ENCODE measurements at regions not wholly inside any gene's neighbourhood (a gene's known extent, or its start where the extent isn't known, plus 50 kb on each side); places are given as distances from the start of the nearest gene placed in this dataset.

DNA sequence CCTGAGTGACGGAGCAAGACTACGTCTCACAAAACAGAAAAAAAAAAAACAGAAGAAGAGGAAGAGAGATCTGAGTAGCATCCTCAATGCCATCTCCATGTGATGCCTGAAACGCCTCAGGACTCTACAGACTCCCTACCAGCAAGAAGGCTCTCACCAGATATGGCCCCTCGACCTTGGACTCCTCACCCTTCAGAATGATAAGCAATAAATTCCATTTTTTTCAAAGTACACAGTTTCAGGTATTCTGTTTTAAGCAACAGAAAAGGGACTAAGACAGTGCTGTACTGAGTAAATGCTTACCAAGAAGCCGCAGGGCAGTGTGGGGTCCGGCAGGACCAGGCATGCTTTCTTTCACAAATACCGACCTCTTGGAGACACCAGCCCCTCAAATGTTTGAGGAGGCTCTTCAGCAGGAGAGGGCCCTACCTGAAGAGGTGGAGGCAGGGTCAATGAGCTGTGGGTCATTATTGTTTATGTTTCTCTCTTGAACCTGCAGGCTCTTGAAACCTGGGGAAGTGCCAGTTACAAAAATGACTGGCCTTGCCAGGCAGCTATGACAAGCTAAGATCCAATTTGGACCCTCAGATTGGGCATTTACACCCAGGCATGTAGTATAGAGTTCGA, 204.1 kb upstream of the LYZL1 start:
- H3K27me3 ChIP-seq: no peaks in the 10 kb centered on the region
- no peak overlapping the region for H3K27ac ChIP-seq
- no peaks in the 10 kb centered on the region for H3K4me1 ChIP-seq
- intact Hi-C loops (cut with DNase I): no loop called here
- WGBS, 4 donors: 80 to 86% (median 85%) methylated on average over 8 of the region's 8 CpGs
- no peak for ATAC-seq
- no peak for DNase-seq
- no peak for TF ChIP-seq POLR2A (IDR thresholded peaks at IDR 0.05)
- no peaks in the 10 kb centered on the region for H3K9me3 ChIP-seq
- no peak overlapping the region for H3K4me3 ChIP-seq
- H3K36me3 ChIP-seq: no peaks in the 10 kb centered on the region

DNA sequence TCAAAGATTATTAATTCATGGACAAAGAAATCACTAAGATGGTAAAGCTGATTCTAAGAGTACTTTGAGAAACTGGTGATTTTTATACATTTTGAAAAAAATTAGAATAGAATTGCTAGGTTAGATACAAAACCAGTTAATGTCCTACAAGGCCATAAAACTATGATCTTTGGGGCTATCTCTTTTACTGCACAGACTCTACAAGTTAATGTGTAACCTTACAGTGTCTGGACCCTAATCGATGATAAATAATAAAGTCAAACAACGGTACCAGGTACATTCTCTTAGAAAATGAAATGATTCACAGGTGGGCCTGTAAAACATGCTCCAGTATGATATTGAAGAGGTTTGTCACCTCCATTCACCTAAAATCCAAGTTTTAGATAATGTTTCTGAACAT, 199.8 kb upstream of the LYZL1 start:
- no peak overlapping the region for H3K27ac ChIP-seq
- no peaks in the 10 kb centered on the region for H3K4me1 ChIP-seq
- TF ChIP-seq, protein P1, sequence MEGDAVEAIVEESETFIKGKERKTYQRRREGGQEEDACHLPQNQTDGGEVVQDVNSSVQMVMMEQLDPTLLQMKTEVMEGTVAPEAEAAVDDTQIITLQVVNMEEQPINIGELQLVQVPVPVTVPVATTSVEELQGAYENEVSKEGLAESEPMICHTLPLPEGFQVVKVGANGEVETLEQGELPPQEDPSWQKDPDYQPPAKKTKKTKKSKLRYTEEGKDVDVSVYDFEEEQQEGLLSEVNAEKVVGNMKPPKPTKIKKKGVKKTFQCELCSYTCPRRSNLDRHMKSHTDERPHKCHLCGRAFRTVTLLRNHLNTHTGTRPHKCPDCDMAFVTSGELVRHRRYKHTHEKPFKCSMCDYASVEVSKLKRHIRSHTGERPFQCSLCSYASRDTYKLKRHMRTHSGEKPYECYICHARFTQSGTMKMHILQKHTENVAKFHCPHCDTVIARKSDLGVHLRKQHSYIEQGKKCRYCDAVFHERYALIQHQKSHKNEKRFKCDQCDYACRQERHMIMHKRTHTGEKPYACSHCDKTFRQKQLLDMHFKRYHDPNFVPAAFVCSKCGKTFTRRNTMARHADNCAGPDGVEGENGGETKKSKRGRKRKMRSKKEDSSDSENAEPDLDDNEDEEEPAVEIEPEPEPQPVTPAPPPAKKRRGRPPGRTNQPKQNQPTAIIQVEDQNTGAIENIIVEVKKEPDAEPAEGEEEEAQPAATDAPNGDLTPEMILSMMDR (IDR thresholded peaks at IDR 0.05): no peak
- TF ChIP-seq POLR2A (IDR thresholded peaks at IDR 0.05): no peak
- intact Hi-C loops (cut with DNase I): no loop called here
- H3K4me3 ChIP-seq: no peak overlapping the region
- DNase-seq (no peak), ATAC-seq (no peak)
- 90 to 97% (median 93%) methylated on average over 2 of the region's 2 CpGs for WGBS, 4 donors
- no peaks in the 10 kb centered on the region for H3K9me3 ChIP-seq
- H3K36me3 ChIP-seq: no peaks in the 10 kb centered on the region
- H3K27me3 ChIP-seq: no peaks in the 10 kb centered on the region

DNA sequence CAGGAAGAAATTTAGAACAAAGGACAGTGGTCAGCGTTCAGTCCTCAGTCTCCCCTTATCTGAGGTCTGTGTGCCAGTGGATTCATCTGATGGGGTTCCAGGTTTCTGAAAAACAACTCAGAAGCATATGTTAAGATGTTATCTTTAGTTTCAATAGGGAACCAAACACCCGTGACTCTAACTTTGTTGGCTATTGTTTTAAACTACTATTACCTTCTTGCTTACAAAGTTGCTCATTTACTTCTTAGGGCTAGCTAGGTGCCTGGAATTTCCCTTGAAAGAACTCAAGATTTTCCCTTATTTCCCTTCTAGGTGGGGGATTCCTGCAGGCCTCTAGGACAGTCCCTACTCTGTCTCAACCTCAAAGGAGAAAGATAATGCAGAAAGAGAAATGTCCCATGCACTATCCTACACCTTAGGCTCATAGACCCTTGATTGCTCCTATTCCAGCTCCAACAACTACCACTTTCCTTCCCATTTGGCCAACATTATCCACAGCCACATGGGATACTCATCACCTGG, 192.5 kb upstream of the LYZL1 start:
- Histone ChIP-seq H3K9me3 (peaks cover 0 to 4% (median 0%) of the 10 kb centered on the region in 12 donors), H3K4me1 (no peaks in the 10 kb centered on the region), H3K27ac (no peak overlapping the region), H3K27me3 (no peaks in the 10 kb centered on the region), H3K36me3 (no peaks in the 10 kb centered on the region), H3K4me3 (no peak overlapping the region)
- DNase-seq (no peak), ATAC-seq (no peak)
- intact Hi-C loops (cut with DNase I): no loop called here
- TF ChIP-seq, protein P1 (IDR thresholded peaks at IDR 0.05): no peak
- no peak for TF ChIP-seq POLR2A (IDR thresholded peaks at IDR 0.05)
- WGBS, 4 donors: 56 to 68% (median 61%) methylated on average over 2 of the region's 2 CpGs

DNA sequence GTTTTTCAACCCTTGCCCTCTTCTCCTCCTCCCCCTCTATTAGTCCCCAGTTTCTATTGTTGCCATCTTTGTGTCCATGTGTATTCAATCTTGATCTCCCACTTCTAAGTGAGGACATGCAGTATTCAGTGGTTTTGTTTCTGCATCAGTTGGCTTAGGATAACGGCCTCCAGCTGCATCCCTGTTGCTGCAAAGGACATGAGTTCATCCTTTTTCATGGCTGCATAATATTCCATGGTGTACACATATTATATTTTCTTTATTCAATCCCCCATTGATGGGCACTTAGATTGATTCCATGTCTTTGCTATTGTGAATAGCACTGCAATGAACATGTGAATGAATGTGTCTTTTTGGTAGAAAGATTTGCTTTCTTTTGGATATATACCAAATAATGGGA, 190.4 kb upstream of the LYZL1 start:
- no peak overlapping the region for H3K27ac ChIP-seq
- no peaks in the 10 kb centered on the region for H3K36me3 ChIP-seq
- intact Hi-C loops (cut with DNase I): no loop called here
- no peak overlapping the region for H3K4me3 ChIP-seq
- H3K27me3 ChIP-seq: no peaks in the 10 kb centered on the region
- peaks cover 0 to 4% (median 0%) of the 10 kb centered on the region in 12 donors for H3K9me3 ChIP-seq
- no peak for TF ChIP-seq POLR2A (IDR thresholded peaks at IDR 0.05)
- TF ChIP-seq, protein P1 (IDR thresholded peaks at IDR 0.05): no peak
- WGBS, 4 donors: 61 to 79% (median 69%) methylated on average over 1 of the region's 1 CpG
- DNase-seq (no peak), ATAC-seq (no peak)
- H3K4me1 ChIP-seq: no peaks in the 10 kb centered on the region

DNA sequence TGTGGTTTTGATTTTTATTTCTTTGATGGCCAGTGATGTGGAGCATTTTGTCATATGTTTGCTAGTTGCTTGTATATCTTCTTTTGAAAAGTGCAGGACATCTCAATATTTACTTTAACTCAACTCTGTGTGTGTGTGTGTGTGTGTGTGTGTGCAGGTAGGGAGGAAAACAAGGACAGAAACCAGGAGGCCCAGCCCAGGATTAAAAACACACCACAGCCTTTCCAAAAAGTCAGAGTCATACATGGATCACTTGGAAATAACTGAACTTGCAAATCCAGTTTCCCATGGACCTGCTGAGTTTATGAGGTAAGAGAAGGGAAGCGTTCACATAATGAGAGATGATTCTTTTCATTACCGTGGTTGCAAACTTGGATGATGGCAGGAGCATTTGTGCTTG, 189.9 kb upstream of the LYZL1 start:
- intact Hi-C loops (cut with DNase I): no loop called here
- no peak for DNase-seq
- TF ChIP-seq POLR2A (IDR thresholded peaks at IDR 0.05): no peak
- TF ChIP-seq, protein P1 (IDR thresholded peaks at IDR 0.05): no peak

More for the DNA sequence above, 189.9 kb upstream of the LYZL1 start:
- H3K4me3 ChIP-seq: no peak overlapping the region
- ATAC-seq: no peak
- H3K4me1 ChIP-seq: no peaks in the 10 kb centered on the region
- H3K27me3 ChIP-seq: no peaks in the 10 kb centered on the region
- no peaks in the 10 kb centered on the region for H3K36me3 ChIP-seq
- WGBS, 4 donors: 41 to 72% (median 45%) methylated on average over 2 of the region's 2 CpGs
- no peak overlapping the region for H3K27ac ChIP-seq
- H3K9me3 ChIP-seq: peaks cover 0 to 4% (median 0%) of the 10 kb centered on the region in 12 donors

All from heart left ventricle (tissue), 16 donors.